ENCODE measurements at regions not wholly inside any gene's neighbourhood (a gene's known extent, or its start where the extent isn't known, plus 50 kb on each side); places are given as distances from the start of the nearest gene placed in this dataset.
"Not testable (repeated sequence)": the region's sequence is repeated elsewhere in the genome, so short reads cannot be mapped to it uniquely, and the experiment has no call there.

GRCh38 chr5:18601185-18601584 is 966.9 kb downstream of the TAF11L14 start:
- DNase-seq (ENCODE audit: low read depth): no peak
- in situ Hi-C loops (cut with HindIII; ENCODE audit: low pct_unique_long_range_greater_than_20kb, low sequenced_read_pairs): no loop called here

GRCh38 chr5:18602402-18602801 is 968.1 kb downstream of the TAF11L14 start:
- no peak for DNase-seq (ENCODE audit: low read depth)
- in situ Hi-C loops (cut with HindIII; ENCODE audit: low pct_unique_long_range_greater_than_20kb, low sequenced_read_pairs): no loop called here

- in situ Hi-C loops (cut with HindIII; ENCODE audit: low pct_unique_long_range_greater_than_20kb, low sequenced_read_pairs): no loop called here
- DNase-seq (ENCODE audit: low read depth): no peak
These were observed 970.9 kb downstream of the TAF11L14 start for GRCh38 chr5:18605186-18605585.

- in situ Hi-C loops (cut with HindIII; ENCODE audit: low pct_unique_long_range_greater_than_20kb, low sequenced_read_pairs): no loop called here
- DNase-seq (ENCODE audit: low read depth): no peak
These were observed 973.3 kb downstream of the TAF11L14 start for GRCh38 chr5:18607570-18607969.

GRCh38 chr5:18617191-18617590 is 982.9 kb downstream of the TAF11L14 start:
- DNase-seq (ENCODE audit: low read depth); in situ Hi-C loops (cut with HindIII; ENCODE audit: low pct_unique_long_range_greater_than_20kb, low sequenced_read_pairs): not testable (repeated sequence)

GRCh38 chr5:18630458-18631045 is 996.3 kb downstream of the TAF11L14 start:
- DNase-seq (ENCODE audit: low read depth): no peak
- in situ Hi-C loops (cut with HindIII; ENCODE audit: low pct_unique_long_range_greater_than_20kb, low sequenced_read_pairs): no loop called here

- in situ Hi-C loops (cut with HindIII; ENCODE audit: low pct_unique_long_range_greater_than_20kb, low sequenced_read_pairs): no loop called here
- DNase-seq (ENCODE audit: low read depth): no peak
These were observed 1018.4 kb downstream of the TAF11L14 start for GRCh38 chr5:18652404-18653215.

- DNase-seq (ENCODE audit: low read depth): no peak
- in situ Hi-C loops (cut with HindIII; ENCODE audit: low pct_unique_long_range_greater_than_20kb, low sequenced_read_pairs): no loop called here
These were observed 1019.0 kb downstream of the TAF11L14 start for GRCh38 chr5:18653216-18653752.

- DNase-seq (ENCODE audit: low read depth): no peak
- in situ Hi-C loops (cut with HindIII; ENCODE audit: low pct_unique_long_range_greater_than_20kb, low sequenced_read_pairs): no loop called here
These were observed 1026.3 kb downstream of the TAF11L14 start for GRCh38 chr5:18660511-18660910.

GRCh38 chr5:18662231-18662630 is 1028.0 kb downstream of the TAF11L14 start:
- in situ Hi-C loops (cut with HindIII; ENCODE audit: low pct_unique_long_range_greater_than_20kb, low sequenced_read_pairs): no loop called here
- DNase-seq (ENCODE audit: low read depth): no peak

- DNase-seq (ENCODE audit: low read depth); in situ Hi-C loops (cut with HindIII; ENCODE audit: low pct_unique_long_range_greater_than_20kb, low sequenced_read_pairs): not testable (repeated sequence)
These were observed 1040.0 kb downstream of the TAF11L14 start for GRCh38 chr5:18674212-18674611.

- in situ Hi-C loops (cut with HindIII; ENCODE audit: low pct_unique_long_range_greater_than_20kb, low sequenced_read_pairs): no loop called here
These were observed 1040.8 kb downstream of the TAF11L14 start for GRCh38 chr5:18675041-18675440.

GRCh38 chr5:18686253-18686652 is 1052.0 kb downstream of the TAF11L14 start:
- DNase-seq (ENCODE audit: low read depth): no peak
- in situ Hi-C loops (cut with HindIII; ENCODE audit: low pct_unique_long_range_greater_than_20kb, low sequenced_read_pairs): no loop called here

More at GRCh38 chr5:18675041-18675440, 1040.8 kb downstream of the TAF11L14 start:
- DNase-seq (ENCODE audit: low read depth): no peak

GRCh38 chr5:18687429-18687828 is 1053.2 kb downstream of the TAF11L14 start:
- no peak for DNase-seq (ENCODE audit: low read depth)
- in situ Hi-C loops (cut with HindIII; ENCODE audit: low pct_unique_long_range_greater_than_20kb, low sequenced_read_pairs): no loop called here

GRCh38 chr5:18699681-18700080 is 1065.4 kb downstream of the TAF11L14 start:
- in situ Hi-C loops (cut with HindIII; ENCODE audit: low pct_unique_long_range_greater_than_20kb, low sequenced_read_pairs): no loop called here
- no peak for DNase-seq (ENCODE audit: low read depth)

- no peak for DNase-seq (ENCODE audit: low read depth)
- in situ Hi-C loops (cut with HindIII; ENCODE audit: low pct_unique_long_range_greater_than_20kb, low sequenced_read_pairs): no loop called here
These were observed 1068.6 kb downstream of the TAF11L14 start for GRCh38 chr5:18702821-18703220.

- DNase-seq (ENCODE audit: low read depth): no peak
- in situ Hi-C loops (cut with HindIII; ENCODE audit: low pct_unique_long_range_greater_than_20kb, low sequenced_read_pairs): no loop called here
These were observed 1078.8 kb downstream of the TAF11L14 start for GRCh38 chr5:18712936-18713485.

- DNase-seq (ENCODE audit: low read depth): no peak
- in situ Hi-C loops (cut with HindIII; ENCODE audit: low pct_unique_long_range_greater_than_20kb, low sequenced_read_pairs): no loop called here
These were observed 1085.7 kb downstream of the TAF11L14 start for GRCh38 chr5:18720002-18720401.

Measured in Caki2 (cell line).